GM23338 (cell line): ENCODE measurements at regions not wholly inside any gene's neighbourhood (a gene's known extent, or its start where the extent isn't known, plus 50 kb on each side); places are given as distances from the start of the nearest gene placed in this dataset.

ENCODE experiments used
- ATAC-seq: fragments of 200-7000 bp; cut with Tn5 transposase; 3 replicates; pipeline ENCODE4 v1.9.1; 2020
- DNase-seq: peaks from one replicate; pipeline ENCODE4 v3.0.0-alpha.2; 2015; ENCODE audit warnings: low spot score
- H2AFZ ChIP-seq: fragments of 200-600 bp; sonication (generic); 2 replicates; pipeline ENCODE4 v1.8.0; 2016; ENCODE audit warnings: antibody characterized with exemption, mild to moderate bottlenecking, moderate library complexity
- H3F3A ChIP-seq: fragments of 200-600 bp; sonication (generic); replicated peaks from 2 replicates; pipeline ENCODE4 v1.8.0; 2017; ENCODE audit warnings: antibody characterized with exemption, mixed run types, low read depth
- H3K27ac ChIP-seq: fragments of 200-600 bp; sonication (generic); 2 replicates; pipeline ENCODE4 v1.6.1; 2016; ENCODE audit warnings: low read depth
- H3K27me3 ChIP-seq: fragments of 200-600 bp; sonication (generic); 2 replicates; pipeline ENCODE4 v1.8.0; 2016; ENCODE audit warnings: mild to moderate bottlenecking, mixed run types, moderate library complexity; ENCODE audit not compliant: insufficient read depth
- H3K36me3 ChIP-seq: fragments of 200-600 bp; sonication (generic); 2 replicates; pipeline ENCODE4 v1.8.0; 2016; ENCODE audit warnings: mild to moderate bottlenecking; ENCODE audit not compliant: insufficient read depth
- H3K4me1 ChIP-seq: fragments of 200-600 bp; sonication (generic); 2 replicates; pipeline ENCODE4 v1.8.0; 2016; ENCODE audit warnings: mild to moderate bottlenecking, moderate library complexity; ENCODE audit not compliant: insufficient read depth
- H3K4me2 ChIP-seq: fragments of 200-600 bp; sonication (generic); 2 replicates; pipeline ENCODE4 v1.7.1; 2017; ENCODE audit warnings: mixed run types
- H3K4me3 ChIP-seq: fragments of 200-600 bp; sonication (generic); 2 replicates; pipeline ENCODE4 v1.6.1; 2016; ENCODE audit warnings: mixed run types
- H3K79me2 ChIP-seq: fragments of 200-600 bp; sonication (generic); replicated peaks from 2 replicates; pipeline ENCODE4 v1.8.0; 2017; ENCODE audit warnings: mild to moderate bottlenecking; ENCODE audit not compliant: insufficient read depth
- H3K9me2 ChIP-seq: fragments of 200-600 bp; sonication (generic); 2 replicates; pipeline ENCODE4 v1.8.0; 2017; ENCODE audit not compliant: insufficient read depth
- H4K20me1 ChIP-seq: fragments of 200-600 bp; sonication (generic); replicated peaks from 2 replicates; pipeline ENCODE4 v1.8.0; 2017; ENCODE audit warnings: mild to moderate bottlenecking; ENCODE audit not compliant: insufficient read depth
- H3K27ac Mint-ChIP-seq: 2 replicates; pipeline ENCODE4 v1.8.0; 2020; ENCODE audit warnings: inconsistent platforms, mild to moderate bottlenecking, moderate library complexity, mixed read lengths
- H3K27me3 Mint-ChIP-seq: 3 replicates; pipeline ENCODE4 v1.8.0; 2022; ENCODE audit warnings: low read depth, mild to moderate bottlenecking, moderate library complexity, mixed read lengths, inconsistent platforms; ENCODE audit not compliant: insufficient read depth, poor library complexity
- H3K36me3 Mint-ChIP-seq: 3 replicates; pipeline ENCODE4 v1.8.0; 2021; ENCODE audit warnings: low read depth, mild to moderate bottlenecking, inconsistent platforms, moderate library complexity, mixed read lengths
- H3K4me1 Mint-ChIP-seq: 3 replicates; pipeline ENCODE4 v1.8.0; 2020; ENCODE audit warnings: mild to moderate bottlenecking, inconsistent platforms, mixed read lengths
- H3K4me3 Mint-ChIP-seq: 3 replicates; pipeline ENCODE4 v1.8.0; 2021; ENCODE audit warnings: moderate library complexity, mild to moderate bottlenecking, inconsistent platforms, mixed read lengths
- H3K9me3 Mint-ChIP-seq: 3 replicates; pipeline ENCODE4 v1.8.0; 2020; ENCODE audit warnings: moderate library complexity, mild to moderate bottlenecking, inconsistent platforms, mixed read lengths
- CREB1 ChIP-seq: fragments of 250-450 bp; sonication (Bioruptor Pico); IDR thresholded peaks from 2 replicates; pipeline ENCODE4 v1.5.0; 2020; ENCODE audit warnings: low read depth, mild to moderate bottlenecking, moderate library complexity
- CTCF ChIP-seq, 2 experiments: fragments of 200-600 bp in 1 of 2; sonication (generic) in 1 of 2; conservative IDR thresholded peaks; 2 replicates each; pipeline versions ENCODE4 v1.5.1 to v1.6.1; 2016 to 2017; ENCODE audit warnings: antibody characterized with exemption in 2 of 2, low read depth in 2 of 2, mild to moderate bottlenecking in 2 of 2, moderate library complexity in 1 of 2
- ETS1 ChIP-seq: IDR thresholded peaks from 2 replicates; pipeline ENCODE4 v1.6.1; 2016; ENCODE audit warnings: antibody characterized with exemption
- EZH2 ChIP-seq: fragments of 200-600 bp; sonication (generic); IDR thresholded peaks from one replicate; pipeline ENCODE4 v1.8.0; 2017; ENCODE audit warnings: antibody characterized with exemption, mild to moderate bottlenecking, low read depth; ENCODE audit not compliant: unreplicated experiment
- EZH2phosphoT487 ChIP-seq: fragments of 200-600 bp; sonication (generic); IDR thresholded peaks from one replicate; pipeline ENCODE4 v1.8.1; 2018; ENCODE audit warnings: antibody characterized with exemption; ENCODE audit not compliant: unreplicated experiment
- JUNB ChIP-seq: IDR thresholded peaks from one replicate; pipeline ENCODE4 v1.6.1; 2016; ENCODE audit warnings: antibody characterized with exemption; ENCODE audit not compliant: unreplicated experiment
- NANOG ChIP-seq: IDR thresholded peaks from 2 replicates; pipeline ENCODE4 v1.6.1; 2016; ENCODE audit warnings: antibody characterized with exemption, borderline replicate concordance
- POLR2AphosphoS5 ChIP-seq: IDR thresholded peaks from 2 replicates; pipeline ENCODE4 v1.6.1; 2016; ENCODE audit warnings: antibody characterized with exemption, low read depth
- REST ChIP-seq: IDR thresholded peaks from one replicate; pipeline ENCODE4 v1.6.1; 2018; ENCODE audit warnings: antibody characterized with exemption; ENCODE audit not compliant: unreplicated experiment
- STAT1 ChIP-seq: IDR thresholded peaks from one replicate; pipeline ENCODE4 v1.6.1; 2016; ENCODE audit warnings: antibody characterized with exemption; ENCODE audit not compliant: unreplicated experiment
- ZNF114 ChIP-seq: fragments of 250-450 bp; sonication (Bioruptor Pico); IDR thresholded peaks from 2 replicates; pipeline ENCODE4 v1.5.0; 2020; ENCODE audit warnings: mild to moderate bottlenecking, moderate library complexity
- ZNF331 ChIP-seq: fragments of 250-450 bp; sonication (Bioruptor Pico); IDR thresholded peaks from 2 replicates; pipeline ENCODE4 v1.5.0; 2020; ENCODE audit warnings: low read depth, mild to moderate bottlenecking, moderate library complexity
- ZNF462 ChIP-seq: fragments of 250-450 bp; sonication (Bioruptor Pico); IDR thresholded peaks from 2 replicates; pipeline ENCODE4 v1.5.0; 2020; ENCODE audit warnings: mild to moderate bottlenecking, moderate library complexity

GRCh38 chr12:131330106-131330815 is 376.6 kb downstream of the ADGRD1 start:
- Histone ChIP-seq H3K4me2 (no peak overlapping the region), H4K20me1 (no peaks in the 10 kb centered on the region), H3K27ac (no peak overlapping the region), H3K79me2 (no peaks in the 10 kb centered on the region), H3K4me3 (no peak overlapping the region), H3K36me3 (no peaks in the 10 kb centered on the region), H3K4me1 (no peaks in the 10 kb centered on the region), H2AFZ (no peak overlapping the region), H3F3A (no peaks in the 10 kb centered on the region), H3K27me3 (no peaks in the 10 kb centered on the region), H3K9me2 (no peaks in the 10 kb centered on the region)
- H3K4me1 Mint-ChIP-seq, result peaks cover 5% of the 10 kb centered on the region; the same call in 1 of the 3 replicates
- peaks cover 30% of the 10 kb centered on the region for H3K9me3 Mint-ChIP-seq
- H3K27me3 Mint-ChIP-seq, result peaks cover 9% of the 10 kb centered on the region
- H3K4me3 Mint-ChIP-seq, result no peak overlapping the region
- peaks cover 6% of the 10 kb centered on the region for H3K36me3 Mint-ChIP-seq
- ATAC-seq (no peak), DNase-seq (no peak)
- TF ChIP-seq ZNF331 (CRISPR knock-in tag) (no peak), STAT1 (no peak), POLR2AphosphoS5 (no peak), CTCF (conservative IDR thresholded peaks at IDR 0.05; ENCODE audit: low read depth in 2 of 2) (no peak), ZNF114 (CRISPR knock-in tag) (no peak), ETS1 (no peak), EZH2 (no peak), NANOG (no peak), JUNB (no peak), ZNF462 (no peak), CREB1 (no peak), REST (no peak), EZH2phosphoT487 (no peak)
- no peak overlapping the region for H3K27ac Mint-ChIP-seq
